HG03342 (cell line): ENCODE measurements at regions not wholly inside any gene's neighbourhood (a gene's known extent, or its start where the extent isn't known, plus 50 kb on each side); places are given as distances from the start of the nearest gene placed in this dataset.

ENCODE experiments used
- ATAC-seq: cut with Tn5 transposase; IDR thresholded peaks from one replicate; pipeline ENCODE4 v1.9.1; 2021; ENCODE audit warnings: mild to moderate bottlenecking, moderate library complexity; ENCODE audit not compliant: unreplicated experiment

DNA sequence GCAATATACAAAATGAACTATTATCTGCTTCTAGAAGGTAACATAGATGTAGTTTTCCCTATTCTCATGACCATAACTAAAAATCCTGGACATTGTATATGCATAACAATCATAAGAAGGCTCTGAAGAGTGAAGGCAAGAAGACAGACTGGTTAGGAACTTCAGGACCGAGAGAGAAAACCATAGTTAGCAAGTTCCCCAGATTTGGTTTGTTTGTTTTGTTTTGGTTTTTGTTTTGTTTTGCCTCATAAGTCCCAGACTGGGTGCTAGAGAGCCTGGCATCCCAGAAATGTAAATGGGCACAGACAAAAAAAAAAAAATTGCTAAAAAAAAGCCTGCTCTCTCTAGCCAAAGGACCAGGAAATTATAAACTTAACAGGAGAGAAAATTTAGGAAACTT, 192.2 kb upstream of the FBXO11 start:
- ATAC-seq = no peak

DNA sequence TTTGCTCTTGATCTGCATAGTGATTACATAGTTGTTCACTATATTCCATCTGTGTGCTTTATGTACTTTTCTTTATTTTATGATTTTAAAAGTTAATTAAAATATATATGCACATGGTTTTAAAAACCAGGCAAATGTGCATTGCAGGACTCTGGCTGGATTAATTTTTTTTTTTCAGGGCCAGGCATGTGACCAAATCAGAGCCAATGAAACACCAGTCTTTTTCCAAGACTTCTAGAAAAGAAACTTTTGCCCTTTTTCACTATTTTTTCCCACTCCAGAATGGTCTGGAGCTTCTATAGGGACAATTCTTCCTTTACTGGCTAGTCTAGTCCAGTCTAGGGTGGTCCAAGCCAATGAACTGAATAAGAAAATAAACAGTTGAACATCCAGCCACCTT, 198.1 kb upstream of the FBXO11 start:
- no peak for ATAC-seq

DNA sequence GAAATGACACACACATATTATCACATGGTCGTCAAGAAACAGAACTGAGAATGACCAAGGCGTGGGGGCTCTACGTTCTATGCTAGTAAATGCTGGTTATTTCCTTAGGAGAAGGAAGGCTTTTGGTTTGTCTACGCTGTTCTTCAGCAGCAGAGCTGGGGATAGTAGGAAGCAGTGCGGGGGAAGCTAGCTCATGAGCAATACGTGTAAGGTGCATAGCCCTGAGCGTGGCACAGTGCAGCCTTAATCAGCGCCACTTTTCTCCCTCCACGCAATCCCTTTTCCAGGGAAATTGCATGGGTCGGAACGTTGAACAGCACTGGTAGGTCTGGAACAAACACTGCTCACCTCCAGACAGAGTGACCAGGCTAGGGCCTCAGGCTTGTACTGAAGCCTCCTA, 199.6 kb upstream of the FBXO11 start:
- ATAC-seq = no peak

DNA sequence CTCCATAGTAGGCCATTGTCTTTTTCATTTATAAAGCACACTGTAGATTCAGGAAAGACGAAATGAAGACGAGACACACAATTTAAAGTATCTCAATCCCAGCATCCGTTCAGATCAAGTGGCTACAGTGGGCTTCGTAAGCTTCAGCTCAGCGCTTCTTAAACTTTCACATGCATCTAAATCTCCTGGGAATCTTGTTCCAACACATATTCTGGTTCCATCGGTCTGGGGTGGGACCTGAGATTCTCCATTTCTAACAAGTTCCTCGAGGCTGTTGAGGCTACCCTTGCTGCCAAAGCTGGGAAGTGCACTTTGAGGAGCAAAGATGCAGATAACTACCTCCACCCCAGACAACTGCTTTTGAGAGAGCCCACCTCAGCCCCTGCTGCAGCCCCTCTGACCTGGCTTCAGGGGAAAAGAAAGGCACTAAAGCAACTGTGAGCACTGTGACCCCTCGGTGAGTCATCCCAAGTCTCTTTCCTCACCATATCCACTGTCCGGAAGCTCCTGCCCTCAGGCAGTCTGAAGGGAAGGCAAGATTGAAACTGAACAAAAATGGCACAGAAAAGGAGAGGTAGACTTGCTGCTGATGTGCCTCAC, 201.1 kb upstream of the FBXO11 start:
- ATAC-seq = no peak

DNA sequence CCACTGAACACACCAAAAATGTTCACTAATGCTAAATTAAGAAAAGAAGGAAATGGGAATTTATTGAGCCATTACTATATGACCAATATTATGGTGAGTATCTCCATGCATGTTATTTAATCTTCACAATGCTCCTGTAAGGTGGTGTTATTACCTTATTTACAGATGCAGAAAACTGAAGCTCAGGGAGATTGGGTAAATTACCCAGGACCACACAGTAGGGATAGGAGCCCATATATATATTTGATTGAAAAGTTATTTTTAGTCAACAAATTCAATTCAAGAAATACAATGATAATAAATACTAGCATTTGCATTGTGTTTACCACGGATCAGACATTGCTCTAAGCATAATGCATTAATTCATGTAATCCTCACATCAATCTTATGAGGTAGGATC, 202.2 kb upstream of the FBXO11 start:
- no peak for ATAC-seq

DNA sequence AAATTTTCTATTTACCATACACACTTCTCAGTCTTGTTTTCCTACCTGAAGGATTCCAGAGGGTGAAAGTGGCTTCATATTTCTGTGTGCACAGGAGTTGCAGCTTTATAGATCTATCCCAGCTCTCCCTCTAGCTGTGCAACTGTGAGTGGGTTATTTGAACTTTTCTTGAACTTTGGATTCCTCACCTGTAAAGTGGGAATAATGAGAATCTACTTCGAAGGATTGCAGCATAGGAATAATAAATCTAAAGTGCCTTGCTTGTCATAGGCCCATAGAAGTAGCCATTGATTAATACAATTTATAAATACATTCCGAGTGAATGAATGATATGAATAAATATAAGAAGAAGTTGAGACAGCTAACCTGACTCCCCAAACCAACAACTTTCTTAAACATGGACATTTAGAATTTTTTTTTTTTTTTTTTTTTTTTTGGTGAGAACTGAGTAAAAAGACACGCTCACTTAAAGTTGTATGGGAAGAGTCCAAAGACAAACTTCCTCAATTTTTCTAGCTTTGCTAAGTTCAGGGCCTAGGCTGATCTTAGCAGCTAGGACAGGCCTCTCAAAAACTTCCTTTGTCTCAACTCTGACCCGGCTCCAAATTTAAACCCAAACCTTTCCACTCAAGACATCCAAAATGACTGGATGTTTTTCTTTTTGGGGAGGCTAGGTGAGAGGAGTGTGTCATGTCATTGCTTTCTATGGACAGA, 203.3 kb upstream of the FBXO11 start:
- ATAC-seq = no peak

DNA sequence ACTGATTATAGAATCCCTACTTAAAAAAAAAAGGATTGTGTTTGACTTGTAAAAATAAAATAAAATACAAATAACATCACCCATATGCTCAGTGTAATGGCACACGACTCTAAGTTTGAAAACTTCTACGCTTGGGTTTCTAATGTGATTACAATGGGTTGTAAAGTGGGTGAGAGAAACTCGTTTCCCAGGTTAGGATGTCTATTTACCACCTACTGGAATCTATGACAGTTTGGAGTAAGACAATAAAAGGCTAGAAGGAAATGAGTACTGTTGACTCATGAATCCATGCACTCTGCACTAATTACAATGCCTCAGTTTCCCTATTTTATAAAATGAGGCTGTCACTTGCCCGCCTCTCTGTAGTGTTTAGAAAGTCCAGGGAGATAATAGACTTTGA, 204.0 kb upstream of the FOXN2 start:
- no peak for ATAC-seq

DNA sequence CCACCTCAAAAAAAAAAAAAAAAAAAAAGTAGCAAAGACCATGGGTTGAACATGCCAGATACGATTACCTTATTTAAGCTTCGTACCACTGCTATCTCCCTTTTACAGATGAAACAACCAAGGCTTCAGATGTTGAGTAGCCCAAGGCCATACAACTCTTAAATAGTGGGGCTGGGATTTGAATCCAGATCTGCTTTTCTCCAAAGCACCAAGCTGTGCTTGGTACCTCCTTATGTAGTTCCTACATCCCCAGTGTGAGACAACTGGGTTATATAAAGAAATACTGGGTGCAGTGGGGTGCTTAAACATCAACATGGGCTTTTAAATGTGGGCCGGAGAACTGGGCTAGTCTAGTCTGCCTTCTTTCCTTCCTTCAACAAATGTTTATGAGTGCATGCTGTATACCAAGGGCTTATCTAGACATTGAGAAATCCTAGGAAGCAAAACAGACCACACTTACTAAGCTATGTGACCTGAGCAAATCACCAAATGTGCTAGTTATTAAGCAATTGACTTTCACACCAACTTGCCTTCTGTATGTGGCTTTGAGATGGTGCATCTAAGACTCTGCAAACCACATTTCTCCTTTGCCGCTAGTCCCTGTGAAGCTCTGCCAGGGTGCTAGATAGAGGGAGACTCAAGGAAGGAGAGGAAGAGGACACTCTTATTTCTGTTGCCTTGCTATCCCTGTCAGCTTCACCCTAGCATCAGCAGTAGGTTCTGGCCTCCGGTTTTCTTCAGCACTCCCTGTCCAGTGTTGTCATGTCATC, 201.4 kb upstream of the FOXN2 start:
- no peak for ATAC-seq

DNA sequence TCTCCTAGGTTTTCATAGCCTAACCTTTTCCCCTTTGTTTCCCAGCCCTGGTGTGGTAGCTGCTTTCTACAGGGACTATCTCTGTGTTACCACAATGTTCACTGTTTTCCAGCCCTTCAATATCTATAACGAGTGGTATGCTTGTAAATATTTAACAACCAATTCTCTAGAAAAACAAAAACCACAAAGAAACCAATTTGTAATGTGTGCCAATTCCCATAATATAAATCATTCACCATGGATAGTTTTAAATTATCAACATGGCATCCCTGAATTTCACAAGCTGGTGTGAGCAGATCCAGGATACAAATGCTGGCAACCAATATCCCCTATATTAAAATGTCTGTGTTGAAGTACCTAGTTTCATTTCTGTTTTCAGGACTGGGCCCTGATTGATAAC, 200.7 kb upstream of the FOXN2 start:
- peak; percentile 14 for ATAC-seq

DNA sequence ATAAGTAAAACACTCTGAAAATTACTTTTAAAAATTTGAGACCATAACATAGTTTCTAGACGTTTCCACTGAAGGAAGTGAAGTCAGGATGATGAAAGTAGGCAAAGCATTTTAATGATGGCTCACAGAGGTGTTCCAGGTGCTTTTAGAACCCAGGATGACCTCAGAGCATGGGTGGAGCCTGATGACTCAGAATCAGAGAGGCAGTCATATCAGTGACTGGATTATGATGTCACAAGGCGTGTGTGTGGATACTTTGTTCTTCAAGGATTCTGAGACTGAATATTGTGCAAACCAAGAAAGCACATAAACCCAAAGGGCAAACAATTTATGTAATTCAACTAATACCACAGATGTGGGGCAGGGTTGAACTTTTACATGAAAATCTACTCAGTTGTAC, 200.2 kb upstream of the FOXN2 start:
- peak; percentile 65 for ATAC-seq

DNA sequence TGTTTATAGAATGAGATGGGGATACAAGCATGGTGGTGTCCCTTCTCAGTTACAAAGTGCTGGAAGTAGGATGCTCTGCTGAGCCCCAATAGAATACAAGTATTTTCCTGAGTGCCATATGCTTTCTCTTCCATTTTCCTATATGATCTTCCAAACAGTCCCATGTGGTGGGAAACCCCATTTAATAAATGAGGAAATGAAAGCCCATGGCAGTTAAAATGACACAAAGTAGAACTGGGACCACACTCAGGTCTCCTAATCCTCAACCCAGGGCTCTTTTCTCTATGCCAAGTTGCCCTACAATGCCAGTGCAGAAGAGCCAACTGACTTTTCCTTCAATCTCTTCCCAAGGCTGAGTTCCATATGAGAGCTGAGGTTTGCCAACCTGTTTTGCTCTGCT, 198.0 kb upstream of the FOXN2 start:
- no peak for ATAC-seq

DNA sequence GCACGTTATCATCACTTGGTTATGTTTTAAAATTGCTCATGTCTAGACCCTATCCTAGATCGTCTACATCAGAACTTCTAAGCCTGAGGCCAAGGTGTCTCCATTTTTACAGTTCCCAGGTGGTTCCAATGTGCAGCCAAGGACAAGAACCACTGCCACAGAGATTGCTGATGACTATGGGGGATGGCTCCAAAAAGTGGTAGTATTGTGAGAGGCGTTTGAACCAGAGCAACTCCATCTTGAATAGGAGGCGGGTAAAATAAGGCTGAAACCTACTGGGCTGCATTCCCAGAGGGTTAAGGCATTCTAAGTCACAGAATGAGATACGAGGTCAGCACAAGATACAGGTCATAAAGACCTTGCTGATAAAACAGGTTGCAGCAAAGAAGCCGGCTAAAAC, 195.6 kb upstream of the FOXN2 start:
- ATAC-seq = no peak

DNA sequence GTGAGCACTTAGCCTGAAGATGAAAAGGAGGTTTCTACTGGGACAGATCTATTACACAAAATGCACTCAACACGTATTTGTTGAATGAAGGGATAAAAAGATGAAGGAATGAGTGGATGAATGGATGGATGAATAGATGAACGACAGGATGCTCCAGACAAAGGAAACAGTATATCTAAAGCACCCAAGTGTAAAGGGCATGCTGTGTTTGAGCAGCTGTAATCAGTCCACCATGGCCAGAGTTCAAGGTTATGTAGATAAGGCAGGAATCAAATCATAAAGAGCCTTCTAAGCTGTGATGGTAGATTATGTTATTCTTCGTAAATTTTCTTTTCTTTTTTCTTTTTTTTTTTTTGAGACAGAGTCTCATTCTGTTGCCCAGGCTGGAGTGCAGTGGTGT, 194.4 kb upstream of the FOXN2 start:
- no peak for ATAC-seq

DNA sequence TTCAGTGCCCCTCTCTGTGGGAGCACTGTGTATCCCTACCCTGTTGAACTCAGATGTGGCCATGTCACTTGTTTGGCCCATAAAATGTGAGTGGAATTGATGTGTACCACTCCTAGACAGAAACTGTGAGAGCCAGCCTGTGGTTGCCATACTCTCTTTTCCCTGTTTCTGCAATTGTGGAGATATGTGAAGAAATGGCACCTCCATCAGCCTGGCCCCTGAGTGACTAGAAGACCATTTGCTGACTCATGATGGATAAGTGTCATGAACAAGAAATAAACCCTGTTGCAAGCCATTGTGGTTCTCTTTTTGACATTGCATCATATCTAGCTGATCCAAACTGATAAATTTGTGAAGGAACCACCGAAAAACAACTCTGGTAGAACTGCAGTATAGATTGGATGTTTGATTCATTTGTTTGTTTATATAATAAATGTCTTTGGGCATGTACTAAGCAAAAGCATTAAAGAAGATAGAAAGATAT, 193.7 kb upstream of the FOXN2 start:
- no peak for ATAC-seq

DNA sequence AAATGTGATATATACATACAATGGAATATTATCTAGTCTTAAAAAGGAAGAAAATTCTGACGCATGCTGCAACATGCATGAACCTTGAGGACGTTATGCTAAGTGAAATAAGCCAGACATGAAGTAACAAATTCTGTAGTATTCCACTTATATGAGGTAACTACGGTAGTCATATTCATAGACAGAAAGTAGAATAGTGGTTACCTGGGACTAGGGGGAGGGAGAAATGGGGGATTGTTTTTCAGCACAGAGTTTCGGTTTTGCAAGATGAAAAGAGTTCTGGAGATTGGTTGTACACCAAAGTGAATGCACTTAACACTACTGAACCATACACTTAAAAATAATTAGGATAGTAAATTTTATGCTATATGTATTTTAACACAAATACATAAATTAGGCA, 192.3 kb upstream of the FOXN2 start:
- no peak for ATAC-seq

DNA sequence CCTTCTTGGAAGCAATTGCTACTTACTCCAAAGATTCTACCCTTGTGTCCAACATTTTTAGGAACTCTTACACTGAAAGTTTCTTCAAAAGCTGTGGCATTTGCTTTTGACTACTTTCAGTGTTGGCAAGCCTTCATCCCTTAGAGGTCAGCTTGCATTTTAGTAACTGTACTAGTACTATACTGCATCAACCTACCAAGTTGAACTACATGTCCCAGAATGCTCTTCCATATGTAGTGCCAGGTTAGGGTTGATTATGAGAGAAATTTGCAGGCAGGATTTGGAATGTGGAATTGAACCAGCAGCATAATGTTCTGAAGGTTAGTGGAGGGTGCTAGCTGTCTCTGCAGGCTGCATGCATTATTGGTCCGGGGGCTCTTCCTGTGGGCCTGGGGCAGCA, 189.9 kb upstream of the FOXN2 start:
- no peak for ATAC-seq

DNA sequence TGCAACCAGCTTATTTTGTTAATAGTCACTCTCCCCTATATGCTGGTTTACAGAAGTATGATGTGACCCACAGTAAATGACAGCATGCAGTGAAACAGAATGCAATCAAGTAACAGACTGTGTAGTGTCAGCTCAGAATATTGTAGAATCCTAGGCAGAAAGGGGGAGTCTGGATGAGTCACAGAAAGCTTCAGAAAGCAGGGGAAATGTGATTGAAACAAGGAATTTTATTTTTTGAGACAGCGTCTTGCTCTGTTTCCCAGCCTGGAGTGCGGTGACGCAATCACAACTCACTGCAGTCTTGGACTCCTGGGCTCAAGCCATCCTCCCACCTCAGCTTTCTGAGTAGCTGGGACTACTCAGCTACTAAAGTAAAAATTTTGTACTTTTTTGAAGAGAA, 188.3 kb upstream of the FOXN2 start:
- no peak for ATAC-seq

DNA sequence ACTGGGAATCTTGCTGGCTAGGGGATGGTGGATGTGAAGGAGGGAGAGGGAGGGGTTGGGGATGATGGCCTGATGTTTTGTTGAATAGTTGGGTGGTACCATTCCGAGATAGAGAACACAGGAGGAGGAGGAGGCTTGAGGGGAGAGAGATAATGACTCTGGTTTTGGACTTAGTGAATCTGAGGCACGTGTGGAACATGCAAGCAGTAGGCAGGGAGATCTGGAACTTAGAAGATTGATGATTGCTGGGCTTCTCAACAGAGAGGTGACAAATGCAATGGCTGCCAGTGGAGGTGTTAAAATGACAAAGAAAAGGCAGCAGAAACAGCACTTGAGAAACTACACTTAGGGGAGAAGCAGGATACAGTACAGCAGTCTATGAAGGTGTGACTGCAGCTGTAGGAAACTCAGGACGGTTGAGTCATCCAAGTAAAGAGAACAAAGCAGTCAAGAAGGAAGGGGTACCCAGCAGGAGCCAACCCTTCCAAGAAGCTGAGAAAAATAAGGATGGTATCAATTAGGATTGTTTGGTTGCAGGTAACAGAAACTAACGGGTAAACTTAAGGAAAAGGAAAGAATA, 186.8 kb upstream of the FOXN2 start:
- ATAC-seq = no peak

DNA sequence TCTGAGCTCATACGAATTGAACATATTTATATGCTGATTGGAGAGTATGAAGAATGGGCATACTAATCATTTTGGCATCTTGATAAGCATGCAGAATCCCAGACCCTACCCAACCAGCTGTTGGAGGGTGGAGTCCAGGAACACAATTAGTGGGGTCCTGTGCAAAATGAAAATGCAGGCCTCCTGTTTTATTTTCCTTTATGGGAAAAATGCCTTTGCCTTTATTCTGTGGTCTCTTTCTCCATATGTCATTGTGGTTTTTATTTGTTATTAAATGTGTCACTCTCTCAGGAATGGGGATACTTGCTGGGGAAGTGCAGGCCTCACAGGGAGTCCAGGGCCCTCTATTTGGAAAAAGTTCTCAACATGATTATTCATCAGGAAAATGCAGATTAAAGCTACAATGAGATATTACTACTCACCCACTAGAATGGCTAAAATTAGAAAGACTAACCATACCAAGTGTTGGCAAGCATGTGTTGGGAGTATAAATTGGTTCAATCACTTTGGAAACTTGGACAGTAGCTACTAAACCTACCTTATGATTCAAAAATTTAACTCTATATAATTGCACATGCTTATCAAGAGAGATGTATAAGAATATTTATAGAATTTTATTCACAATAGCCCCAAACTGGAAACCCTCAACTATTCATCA, 185.1 kb upstream of the FOXN2 start:
- ATAC-seq = no peak

DNA sequence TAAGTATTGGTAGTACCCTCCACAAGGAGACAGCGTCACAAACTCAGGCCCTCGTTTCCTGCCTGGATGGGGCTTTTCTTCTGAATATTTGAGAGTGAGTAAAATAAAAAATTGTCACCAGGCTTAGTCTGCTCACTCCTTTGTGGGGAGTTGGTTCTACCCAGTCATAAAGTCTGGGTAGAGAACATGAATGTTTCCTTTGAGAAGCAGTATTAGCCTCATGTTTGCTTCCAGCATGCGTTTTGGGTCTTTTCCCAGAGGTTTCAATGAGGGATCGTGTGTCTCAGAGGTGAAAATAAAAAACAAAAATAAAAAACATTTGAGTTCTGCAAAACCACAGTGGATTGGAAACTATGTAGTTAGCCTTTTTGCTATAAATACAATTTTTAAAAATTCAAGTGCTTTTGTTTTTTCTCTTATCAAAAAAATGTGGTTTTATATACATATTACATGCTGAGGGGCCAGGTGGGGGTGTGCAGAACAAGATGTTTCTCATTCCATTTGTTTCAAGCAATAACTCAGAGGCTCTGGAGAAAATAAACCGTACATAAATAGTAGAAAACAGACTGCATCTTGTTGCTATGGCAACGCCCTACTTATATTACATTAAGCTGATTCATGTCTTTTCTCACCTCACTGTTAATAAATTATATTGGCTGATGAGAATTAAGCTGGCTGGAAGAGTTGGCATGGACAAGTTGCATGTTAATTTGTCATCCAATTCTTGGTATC, 182.8 kb upstream of the FOXN2 start:
- ATAC-seq = no peak

DNA sequence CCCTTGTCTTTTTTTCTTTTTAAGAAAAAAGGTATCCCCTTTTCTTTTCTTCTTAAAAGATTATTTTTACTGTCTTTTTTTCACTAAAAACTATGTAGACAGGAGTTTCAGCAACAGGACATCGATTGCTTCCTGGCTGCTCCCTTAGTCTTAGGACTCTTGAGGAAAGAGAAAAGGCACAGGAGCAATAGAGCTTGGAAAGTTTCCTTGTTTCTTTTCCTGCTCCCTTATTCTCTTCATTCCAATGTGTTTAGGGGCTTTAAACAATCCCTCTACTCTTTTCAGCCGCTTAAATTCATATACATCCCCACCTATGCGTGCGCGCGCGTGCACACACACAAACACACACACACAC, 182.2 kb upstream of the FOXN2 start:
- ATAC-seq = no peak
